ENCODE measurements at regions not wholly inside any gene's neighbourhood (a gene's known extent, or its start where the extent isn't known, plus 50 kb on each side); places are given as distances from the start of the nearest gene placed in this dataset.

DNA sequence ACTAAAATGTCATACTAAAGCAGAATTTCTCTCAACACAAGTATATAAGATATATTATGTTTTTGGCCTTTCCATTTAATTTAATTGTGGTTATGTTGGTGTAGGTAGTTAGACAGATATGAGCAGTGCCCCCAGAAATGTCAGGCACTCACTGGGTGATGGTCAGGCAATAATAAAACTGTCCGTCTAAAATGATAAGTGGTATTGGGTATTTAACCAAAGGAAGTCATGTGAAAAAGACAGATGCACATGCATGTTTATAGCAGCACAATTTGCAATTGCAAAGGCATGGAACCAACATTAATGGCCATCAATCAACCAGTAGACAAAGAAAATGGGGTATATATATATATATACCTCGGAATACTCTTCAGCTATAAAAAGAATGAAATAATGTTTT lies 936.6 kb upstream of the SLC39A10 start:
- TF ChIP-seq POLR2AphosphoS5 (IDR thresholded peaks at IDR 0.05; ENCODE audit: low read depth, low read length): no peak
- no peak for TF ChIP-seq TAF1 (IDR thresholded peaks at IDR 0.05; ENCODE audit: borderline replicate concordance, low read depth, low read length)
- TF ChIP-seq POLR2A (IDR thresholded peaks at IDR 0.05; ENCODE audit: low read depth, low read length): no peak

Data from GM12892 (cell line).